ENCODE measurements at regions not wholly inside any gene's neighbourhood (a gene's known extent, or its start where the extent isn't known, plus 50 kb on each side); places are given as distances from the start of the nearest gene placed in this dataset.

DNA sequence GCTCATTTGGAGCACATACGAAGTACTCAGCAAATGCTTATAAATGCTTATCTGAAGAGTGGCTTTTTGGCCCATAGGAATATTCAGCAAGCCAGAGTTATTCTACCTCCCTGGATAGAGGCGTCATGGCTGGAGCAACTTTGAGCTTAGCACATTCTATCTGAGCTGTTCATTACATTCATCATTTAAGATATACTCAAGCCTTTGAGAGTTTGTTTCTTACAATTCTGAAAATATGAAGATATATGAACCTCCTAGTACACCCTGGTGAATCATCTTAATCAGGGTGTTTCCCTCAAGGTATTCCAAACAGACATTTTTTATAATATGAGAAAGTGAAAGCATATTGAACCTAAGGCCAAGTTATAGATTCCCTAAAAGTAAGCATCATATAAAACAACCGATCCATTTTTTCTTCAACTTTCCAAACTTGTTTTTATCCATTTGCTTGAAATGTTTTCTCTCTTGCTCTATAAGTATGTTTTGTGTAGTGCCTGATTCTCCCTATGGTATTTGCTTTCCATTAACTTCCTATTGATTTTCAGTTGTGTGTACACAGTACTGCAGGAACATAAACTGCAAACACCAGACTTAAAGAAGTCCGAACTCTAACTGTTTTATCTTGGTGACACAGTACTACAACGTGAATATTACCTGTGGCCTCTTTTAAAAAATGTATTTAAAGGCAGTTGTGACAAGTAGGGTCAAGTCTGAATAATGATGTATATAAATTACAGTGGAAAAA, 139.7 kb upstream of the PTPRK start:
- no peak for DNase-seq

DNA sequence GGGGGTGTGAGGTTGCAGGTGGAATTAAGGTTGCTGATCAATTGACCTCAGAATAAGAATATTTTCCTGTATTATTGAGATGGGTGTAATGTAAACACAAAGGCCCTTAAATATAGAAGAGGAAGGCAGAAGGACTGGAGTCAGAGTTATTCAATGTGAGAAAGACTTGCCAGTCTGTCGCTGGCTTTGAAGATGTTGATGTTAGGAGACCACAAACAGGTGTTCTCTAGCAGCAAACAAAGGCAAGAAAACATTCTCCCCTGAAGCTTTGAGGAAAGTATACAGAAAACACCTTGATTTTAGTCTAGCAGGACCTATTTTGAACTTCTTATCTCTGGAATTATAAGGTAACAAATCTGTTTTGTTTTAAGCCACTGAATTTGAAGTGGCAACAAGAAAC, 138.9 kb upstream of the PTPRK start:
- DNase-seq, result no peak

DNA sequence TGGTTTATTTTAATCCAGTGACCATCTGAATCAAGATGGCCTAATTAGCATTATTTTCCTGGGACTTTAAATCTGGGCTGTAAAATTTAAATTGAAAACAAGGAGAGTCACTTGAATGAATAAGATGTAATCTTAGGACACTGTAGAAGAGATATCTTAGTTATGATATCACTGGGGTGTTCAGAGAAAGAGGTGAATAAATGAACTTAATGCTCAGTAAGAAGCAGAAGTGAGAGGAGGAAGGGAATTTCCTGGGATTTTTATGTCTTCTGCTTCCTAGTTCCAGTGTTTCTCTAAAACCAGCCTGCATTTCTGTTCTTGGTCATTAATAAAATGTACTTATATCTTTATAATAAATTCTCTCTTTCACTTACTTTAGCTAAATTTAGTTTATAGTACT, 136.8 kb upstream of the PTPRK start:
- DNase-seq, result peak; percentile 38

DNA sequence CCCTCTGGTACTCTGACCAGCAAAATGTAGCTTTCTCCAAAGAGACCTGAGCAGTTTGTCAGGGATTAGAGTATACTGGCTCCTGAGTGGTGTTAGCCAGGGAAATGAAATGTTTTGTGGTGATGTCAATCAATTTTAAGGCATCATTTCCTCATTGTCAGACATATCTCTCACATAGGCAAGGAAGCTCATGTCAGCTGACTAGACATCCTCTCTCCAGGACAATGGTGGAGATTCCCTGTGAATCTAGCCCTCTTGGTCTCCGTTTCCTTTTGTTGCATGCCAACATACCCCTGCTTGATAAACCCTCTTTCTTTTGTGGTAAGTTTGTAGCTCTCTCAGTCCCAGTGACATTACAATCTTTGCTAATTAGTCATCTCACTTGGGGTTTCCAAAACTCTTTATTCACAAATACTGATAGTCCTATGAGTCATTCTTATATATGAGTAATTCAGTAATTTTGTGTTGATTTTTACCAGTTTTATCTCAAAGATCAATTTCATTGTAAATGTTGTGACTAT, 135.6 kb upstream of the PTPRK start:
- peak; percentile 13 for DNase-seq

DNA sequence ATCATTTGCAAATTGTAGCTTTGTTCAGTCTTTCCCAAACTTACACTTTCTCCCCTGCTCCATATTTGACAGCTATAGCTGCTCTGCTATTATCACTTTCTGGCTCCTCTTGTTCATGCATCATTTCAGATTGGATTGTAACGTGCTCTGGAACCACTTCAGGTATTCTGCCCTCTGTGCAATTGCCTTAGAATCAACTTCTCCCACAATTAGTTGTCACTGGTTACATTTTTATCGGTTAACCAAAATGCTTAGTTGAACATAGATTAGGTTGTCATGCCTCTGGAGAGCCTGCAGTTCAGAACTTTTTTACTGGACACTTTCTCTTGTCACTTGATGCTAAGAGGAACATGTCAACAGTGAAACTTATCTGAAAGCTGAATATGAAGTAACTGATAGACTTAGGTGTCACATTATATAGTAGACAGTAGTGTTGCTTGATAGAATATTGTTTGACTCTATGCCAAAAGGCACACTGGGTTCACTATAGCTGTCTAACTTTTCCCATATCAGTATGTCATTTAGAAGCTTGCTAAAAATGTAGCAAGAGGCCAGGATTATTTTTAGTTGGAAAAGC, 127.7 kb upstream of the PTPRK start:
- no peak for DNase-seq

DNA sequence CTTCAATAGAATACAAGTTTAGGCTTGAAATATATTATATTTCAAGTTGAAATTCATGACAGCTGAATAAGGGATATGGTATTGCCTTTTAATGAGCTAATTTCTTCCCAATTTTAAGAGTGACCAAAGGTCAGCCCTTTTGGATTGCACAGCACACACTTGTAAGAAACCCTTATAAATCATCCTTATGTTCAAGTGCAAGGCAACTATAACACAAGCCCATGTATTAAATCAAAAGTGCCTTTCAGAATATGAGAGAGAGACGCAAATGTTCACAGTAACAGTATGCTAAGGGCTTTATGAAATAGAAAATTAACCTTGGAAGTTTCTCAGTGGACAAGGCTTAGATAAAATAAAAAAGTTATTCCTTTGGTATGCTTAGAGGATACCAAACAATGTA, 121.7 kb upstream of the PTPRK start:
- DNase-seq, result no peak

DNA sequence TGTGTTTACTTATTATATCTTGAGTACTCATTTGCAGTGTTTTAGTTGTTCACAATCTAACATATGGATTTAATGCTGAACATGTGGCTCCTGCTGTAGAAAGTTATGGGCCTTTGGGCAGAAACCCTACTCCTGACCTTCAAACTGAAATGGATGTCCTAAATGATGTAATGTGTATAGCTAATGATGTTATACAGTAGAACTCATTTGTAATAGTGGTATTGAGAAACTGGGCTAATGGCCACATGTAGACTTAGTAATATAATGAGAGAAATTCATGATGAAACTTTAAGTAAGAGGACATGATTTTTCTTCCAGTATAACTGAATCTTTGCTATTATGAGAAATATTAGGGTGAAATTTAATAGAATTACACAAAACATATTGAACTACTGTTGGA, 121.3 kb upstream of the PTPRK start:
- no peak for DNase-seq

DNA sequence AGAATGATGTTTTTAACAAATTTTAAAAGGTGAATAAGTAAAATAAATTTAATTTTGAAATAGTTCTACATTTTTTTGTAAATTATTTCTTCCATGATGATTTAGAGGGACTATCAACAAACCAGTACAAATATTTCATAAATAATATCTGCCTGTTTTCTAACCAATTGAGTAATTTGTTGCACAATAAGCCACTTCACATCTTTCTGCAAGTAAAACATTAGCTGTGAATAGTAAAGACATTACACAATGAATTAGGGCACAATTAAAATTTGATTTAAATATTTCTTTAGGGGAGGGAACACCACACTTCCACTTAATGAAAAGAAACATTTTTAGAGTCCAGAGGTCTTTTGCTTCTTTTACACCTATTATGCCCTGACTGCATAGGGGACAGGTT, 118.4 kb upstream of the PTPRK start:
- DNase-seq, result no peak

DNA sequence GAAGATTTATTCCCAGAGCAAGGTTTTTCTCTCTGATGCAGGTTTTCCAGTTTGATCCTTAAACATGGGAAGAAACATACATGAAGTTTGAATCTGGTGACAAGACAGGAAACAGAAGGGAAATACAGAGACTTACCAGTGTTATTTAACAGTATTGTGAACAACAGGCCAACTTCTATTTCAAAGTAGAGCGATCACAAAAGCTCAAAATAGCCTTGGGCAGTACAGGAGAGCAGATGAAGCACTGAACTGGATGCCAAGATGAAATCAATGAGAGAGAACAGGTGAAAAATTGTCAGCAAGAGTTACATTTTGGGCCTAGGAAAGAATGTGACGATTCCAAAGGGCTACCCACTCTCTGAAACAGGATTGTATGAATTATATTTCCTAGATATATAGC, 114.8 kb upstream of the PTPRK start:
- no peak for DNase-seq

DNA sequence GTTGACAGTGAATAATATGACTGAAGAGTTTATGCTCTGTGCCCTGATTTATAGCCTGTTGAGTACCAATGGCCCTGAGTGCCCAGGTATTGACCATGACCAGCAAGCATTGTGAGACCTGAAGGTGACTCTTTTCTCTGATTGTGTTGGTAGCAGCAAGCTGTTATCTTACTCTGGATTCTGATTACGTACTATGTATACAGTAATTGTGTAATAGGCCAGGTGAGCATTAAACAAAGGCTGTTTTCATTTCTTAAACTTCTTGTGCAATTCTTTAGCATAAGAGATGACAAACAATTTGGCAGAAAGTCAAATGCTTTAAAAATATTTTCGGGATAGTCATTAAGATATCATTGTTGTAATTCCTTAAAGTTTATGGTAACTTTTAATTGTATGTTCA, 111.7 kb upstream of the PTPRK start:
- DNase-seq, result no peak

DNA sequence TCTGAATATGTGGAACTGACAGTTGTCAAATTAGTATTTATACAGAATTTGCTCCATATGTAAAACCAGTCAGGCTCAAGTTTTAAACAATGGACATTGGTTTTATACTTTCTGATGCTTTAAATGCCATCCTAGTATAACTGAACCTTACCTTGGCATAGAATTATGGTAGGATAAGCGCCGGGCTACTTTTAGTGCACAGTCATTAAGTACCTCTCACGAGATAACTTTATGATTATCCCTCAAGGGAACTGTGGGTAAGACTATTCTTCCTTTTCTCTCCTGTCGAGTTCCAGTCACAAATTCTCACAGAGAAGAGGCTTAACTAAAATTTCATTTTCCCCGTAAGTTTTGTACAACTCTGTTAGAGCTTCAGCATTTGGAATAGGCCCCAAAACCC, 110.6 kb upstream of the PTPRK start:
- DNase-seq, result no peak

DNA sequence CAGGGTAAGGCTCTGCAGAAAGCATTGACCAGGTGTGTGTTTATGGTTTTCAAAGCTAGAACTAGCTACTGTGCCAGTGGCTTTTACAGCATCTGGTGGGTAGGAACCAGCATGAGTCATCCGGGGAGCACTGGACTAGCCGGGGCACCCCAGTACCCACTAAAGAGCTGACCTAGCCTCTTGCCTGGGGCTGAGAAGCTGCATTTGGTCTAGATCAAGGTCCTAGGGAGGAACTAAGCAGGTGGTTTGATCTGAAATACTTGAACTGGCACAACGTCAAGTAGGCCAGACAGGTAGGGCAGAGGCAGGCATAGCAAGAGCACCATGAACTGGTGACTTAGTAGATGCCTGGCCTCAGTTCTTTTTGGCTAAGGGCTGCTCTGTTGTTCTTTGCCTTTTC, 109.8 kb upstream of the PTPRK start:
- no peak for DNase-seq

DNA sequence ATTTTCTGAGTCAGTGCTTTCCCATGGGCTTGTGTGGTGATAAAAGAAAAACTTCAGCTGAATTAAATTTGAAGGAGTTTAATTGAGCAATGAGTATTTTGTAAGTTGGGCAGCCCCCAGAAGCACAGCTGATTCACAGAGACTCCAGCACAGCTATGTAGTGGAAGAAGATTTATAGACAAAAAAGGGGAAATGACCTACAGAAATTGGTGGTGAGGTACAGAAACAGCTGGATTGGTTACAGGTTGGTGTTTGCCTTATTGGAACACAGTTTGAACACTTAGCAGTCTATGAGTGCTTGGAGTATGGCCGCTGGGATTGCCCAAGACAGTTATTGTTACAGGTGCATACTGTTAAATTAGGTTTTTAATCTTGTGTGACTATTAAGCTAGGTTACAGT, 96.9 kb upstream of the PTPRK start:
- no peak for DNase-seq

DNA sequence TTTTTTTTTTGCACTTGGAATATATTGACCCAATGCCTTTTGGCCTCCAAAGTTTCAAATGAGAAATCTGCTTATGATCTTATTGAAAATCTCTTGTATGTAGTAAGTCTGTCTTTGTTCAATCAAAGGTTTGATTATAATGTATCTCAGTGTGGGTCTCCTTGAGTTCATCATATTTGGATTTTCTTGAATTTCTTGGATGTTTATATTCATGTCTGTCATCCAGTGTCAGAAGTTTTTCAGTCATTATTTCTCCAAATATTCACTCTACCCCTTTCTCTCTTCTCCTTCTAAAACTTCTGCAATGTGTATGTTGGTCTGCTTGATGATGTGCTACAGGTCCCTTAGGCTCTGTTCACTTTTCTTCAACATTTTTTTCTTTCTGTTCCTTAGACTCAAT, 95.9 kb upstream of the PTPRK start:
- DNase-seq, result no peak

DNA sequence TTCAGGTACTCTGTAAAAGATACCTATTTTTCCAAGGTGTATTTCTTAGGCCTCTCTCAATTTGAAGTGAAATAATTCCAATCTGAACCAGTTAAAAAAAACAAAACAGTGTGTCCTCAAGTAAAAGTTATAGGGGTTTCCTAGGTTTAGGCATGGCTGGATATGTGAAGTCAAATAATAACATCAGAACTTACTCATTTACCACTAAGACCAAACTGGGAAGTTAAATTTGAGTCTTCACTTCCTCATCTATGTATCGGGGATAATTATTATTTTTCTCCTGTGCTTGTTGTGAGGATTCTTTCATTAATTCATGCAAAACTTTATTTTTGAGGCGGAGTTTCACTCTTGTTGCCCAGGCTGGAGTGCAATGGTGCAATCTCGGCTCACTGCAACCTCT, 86.2 kb upstream of the PTPRK start:
- no peak for DNase-seq

DNA sequence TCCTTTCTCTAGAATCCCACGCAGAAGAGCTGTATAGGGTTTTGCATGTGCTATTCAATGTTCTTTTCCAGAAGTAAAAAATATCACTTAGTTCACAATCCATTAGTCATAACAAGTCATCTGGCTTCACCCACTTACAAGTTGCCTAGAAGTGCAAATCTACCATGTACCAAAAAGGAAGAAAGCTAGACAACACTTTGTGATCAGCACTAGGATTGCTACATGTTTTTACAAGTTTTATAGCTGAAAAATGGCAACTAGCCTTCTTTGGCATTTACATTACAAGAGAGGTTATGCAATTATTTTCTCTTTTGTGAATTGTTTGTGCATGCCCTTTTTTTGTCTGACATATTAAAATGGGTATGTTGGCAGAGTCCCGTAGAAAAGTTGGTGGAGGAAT, 85.6 kb upstream of the PTPRK start:
- DNase-seq, result no peak

DNA sequence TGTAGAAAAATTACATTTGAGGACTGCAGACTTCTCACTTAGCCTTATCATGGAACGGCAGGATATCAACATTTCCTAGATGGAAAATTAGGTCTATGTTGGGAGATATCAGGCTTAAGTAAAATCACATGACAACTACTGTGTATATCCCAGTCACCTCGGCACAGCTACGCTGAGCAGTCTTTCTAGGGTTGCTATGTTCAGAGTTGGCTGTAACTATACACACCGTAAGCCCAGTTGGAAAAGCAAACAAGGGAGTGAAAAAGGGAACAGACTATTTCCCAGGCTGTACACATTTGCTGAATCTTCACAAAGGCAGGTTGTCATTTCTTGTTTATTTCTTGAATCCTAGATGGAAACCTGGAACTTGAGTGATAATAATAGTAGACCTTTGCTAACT, 80.7 kb upstream of the PTPRK start:
- no peak for DNase-seq

DNA sequence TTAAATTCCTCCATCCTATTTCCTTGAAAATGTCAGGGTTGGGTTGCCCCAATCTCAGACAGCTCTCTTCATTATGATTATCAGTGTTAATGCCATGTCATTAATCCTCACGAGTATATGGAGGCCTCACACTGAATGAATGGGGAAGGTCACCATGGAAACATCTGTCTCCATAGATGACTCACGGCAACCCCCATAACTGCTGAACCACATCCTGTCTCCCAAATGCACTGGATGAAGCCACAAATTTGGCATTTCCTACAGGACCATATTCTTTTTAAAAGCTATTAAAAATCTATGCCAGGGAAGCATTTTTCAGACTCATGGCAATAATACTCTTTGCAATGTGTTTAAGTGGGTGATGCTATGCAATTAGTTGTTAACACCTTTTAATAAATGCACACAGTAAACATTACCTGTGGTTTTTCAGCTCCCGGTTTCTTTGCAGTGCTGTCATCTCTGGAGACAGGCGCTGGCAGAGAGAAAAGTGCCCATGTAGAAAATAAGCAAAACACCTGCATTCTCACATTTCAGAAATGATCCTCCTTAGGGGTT, 80.1 kb upstream of the PTPRK start:
- DNase-seq, result no peak

DNA sequence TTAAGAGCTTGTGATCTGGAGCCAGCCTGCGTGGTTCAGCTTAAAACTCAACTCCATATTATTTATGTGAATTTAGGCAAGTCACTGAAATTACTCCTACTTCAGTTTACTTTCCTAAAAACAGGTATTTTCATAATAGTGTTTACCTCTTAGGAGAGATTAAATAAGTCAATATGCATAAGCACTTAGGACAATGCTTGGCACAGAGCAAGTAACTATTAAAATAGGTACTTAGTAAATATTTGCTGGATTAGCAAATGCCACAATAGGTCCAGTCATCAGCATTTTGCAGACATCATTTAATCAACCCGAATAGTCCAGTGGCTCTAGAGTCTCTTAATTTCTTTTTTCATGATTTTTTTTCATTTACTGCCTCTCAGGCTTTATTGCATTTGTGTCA, 78.6 kb upstream of the PTPRK start:
- DNase-seq, result no peak

DNA sequence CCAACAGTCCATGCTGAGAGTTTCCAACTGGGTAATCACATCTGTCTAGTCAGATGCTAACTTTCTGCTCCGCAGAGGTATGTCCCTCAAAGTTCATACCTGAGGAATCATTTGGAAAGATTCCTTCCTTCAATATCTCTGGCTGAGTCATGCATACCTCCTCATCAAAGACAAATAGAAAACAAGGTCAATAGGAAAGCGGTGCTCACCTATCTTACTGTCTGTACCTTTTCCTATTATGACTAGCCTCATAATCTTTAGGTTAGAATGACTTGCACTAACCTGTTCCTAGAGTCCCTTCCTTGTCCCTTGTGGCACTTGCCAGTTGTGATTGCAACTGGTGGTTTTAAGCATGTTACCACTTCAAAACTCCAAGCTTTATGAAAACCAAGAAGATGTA, 78.2 kb upstream of the PTPRK start:
- DNase-seq, result no peak

DNA sequence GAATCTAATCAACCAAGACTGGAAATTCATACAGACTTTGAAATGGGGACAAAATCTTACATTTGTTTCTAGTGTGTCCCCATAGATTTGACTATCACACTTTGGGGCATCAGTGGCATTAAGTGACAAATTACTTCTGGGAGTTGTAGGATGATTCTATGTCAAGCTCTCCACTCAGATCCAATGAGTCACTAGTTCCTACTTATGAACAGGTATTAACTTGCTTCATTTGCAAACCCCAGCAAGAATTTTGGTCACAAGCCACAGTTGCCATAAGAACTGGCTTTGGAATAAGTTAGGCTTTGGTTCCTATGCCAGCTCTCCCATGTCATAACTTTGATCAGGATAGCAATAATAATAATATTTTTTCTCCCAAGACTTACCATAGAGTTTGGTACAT, 77.6 kb upstream of the PTPRK start:
- no peak for DNase-seq

DNA sequence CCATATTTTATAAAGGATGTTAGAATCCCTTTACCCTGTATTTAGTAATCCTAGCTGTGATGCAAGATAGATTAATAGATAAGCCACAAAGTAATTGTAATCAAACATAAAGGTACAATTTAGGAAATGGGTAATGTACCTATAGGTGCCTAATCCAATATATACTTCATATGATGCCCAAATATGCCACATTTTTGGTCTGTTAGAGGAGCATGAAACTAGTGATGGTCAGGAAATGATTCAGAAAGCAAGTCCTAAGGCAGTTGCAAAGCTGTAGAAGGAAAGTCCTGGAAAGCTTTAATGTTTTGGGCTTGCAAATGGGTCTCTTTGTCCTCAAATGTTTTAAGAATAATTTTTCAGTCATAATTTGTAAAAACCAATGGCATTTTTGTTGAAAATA, 76.6 kb upstream of the PTPRK start:
- no peak for DNase-seq

DNA sequence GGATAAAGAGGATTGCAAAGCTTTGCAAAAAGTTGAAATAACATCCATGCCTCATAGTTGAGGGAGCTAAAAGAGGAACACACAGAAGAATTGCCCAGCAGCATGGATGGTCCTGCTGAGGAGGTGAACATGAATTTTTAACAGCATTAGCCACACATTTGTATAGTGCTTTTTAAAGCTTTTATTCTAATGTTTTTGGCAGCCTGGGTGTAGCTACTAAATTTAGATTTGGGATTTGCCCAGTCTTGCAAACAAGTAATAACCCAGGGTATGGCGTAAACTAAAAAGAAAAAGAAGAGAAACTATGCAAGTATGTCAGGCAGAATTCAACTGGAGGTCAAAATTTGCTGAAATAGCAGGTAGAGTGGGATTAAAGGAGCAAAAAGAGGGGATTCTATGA, 75.1 kb upstream of the PTPRK start:
- no peak for DNase-seq

DNA sequence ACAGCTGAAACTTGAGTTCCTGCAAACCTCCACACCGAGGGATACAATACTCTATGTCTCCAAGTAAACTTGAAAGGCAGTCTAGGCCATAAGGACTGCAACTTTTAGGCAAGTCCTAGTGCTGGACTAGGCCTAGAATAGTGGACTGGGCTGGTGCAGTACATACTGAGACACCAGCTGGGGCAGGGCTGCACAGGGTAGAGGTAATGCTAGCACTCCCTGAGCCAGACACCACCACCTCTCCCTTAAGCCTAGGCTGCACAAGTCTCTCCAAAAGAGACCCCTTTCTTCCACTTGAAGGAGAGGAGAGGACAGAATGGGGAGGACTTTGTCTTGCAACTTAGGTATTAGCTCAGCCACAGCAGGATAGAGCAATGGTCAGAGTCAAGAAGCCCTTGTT, 65.7 kb upstream of the PTPRK start:
- DNase-seq, result no peak

Data from suppressor macrophage treated with lipopolysaccharide for 4 hours (primary cell).